22Rv1 (cell line): ENCODE measurements at regions not wholly inside any gene's neighbourhood (a gene's known extent, or its start where the extent isn't known, plus 50 kb on each side); places are given as distances from the start of the nearest gene placed in this dataset.

Source experiments
- CTCF ChIP-seq: fragments of 450-650 bp; IDR thresholded peaks from 2 replicates; pipeline ENCODE4 v1.5.1; 2017; ENCODE audit warnings: mild to moderate bottlenecking
- ZFX ChIP-seq: fragments of 450-650 bp; IDR thresholded peaks from 2 replicates; pipeline ENCODE4 v1.6.1; 2017; ENCODE audit warnings: antibody characterized with exemption, borderline replicate concordance

- TF ChIP-seq CTCF: no peak
- TF ChIP-seq ZFX: no peak
Observed at GRCh38 chr1:65504263-65504662, 83.8 kb downstream of the LEPR start.
